HepG2 (cell line): ENCODE measurements at regions not wholly inside any gene's neighbourhood (a gene's known extent, or its start where the extent isn't known, plus 50 kb on each side); places are given as distances from the start of the nearest gene placed in this dataset.

Experiments used
- ATF7 ChIP-seq, 2 experiments: fragments of 450-650 bp in 1 of 2; sonication (generic) in 1 of 2; formaldehyde crosslinking in 1 of 2; IDR thresholded peaks; 2 replicates each; pipeline versions ENCODE4 v1.4.0 to v1.6.1; 2016 to 2020; ENCODE audit warnings: antibody characterized with exemption in 1 of 2, mild to moderate bottlenecking in 1 of 2, missing genetic modification reagents in 1 of 2
- ELF1 ChIP-seq: sonication (generic); formaldehyde crosslinking; IDR thresholded peaks from 2 replicates; pipeline ENCODE4 v1.4.0; 2020; ENCODE audit warnings: missing genetic modification reagents
- FOXO4 ChIP-seq: sonication (generic); formaldehyde crosslinking; conservative IDR thresholded peaks from 2 replicates; pipeline ENCODE4 v1.8.1; 2023; ENCODE audit warnings: missing genetic modification reagents
- GATAD1 ChIP-seq: IDR thresholded peaks from 2 replicates; pipeline ENCODE4 v1.6.1; 2016; ENCODE audit warnings: missing genetic modification reagents, missing compliant biosample characterization
- JUNB ChIP-seq: sonication (generic); formaldehyde crosslinking; IDR thresholded peaks from 2 replicates; pipeline ENCODE4 v1.8.0; 2022; ENCODE audit warnings: missing genetic modification reagents, mild to moderate bottlenecking, borderline replicate concordance
- MXI1 ChIP-seq: IDR thresholded peaks from 3 replicates; pipeline ENCODE4 v1.6.1; 2012; ENCODE audit warnings: low read depth, low read length, inconsistent platforms, borderline replicate concordance
- NFYB ChIP-seq: sonication (generic); formaldehyde crosslinking; IDR thresholded peaks from 2 replicates; pipeline ENCODE4 v1.4.0; 2020; ENCODE audit warnings: missing genetic modification reagents
- PAX8 ChIP-seq: sonication (generic); formaldehyde crosslinking; IDR thresholded peaks from 2 replicates; pipeline ENCODE4 v1.8.0; 2022; ENCODE audit warnings: mild to moderate bottlenecking, missing genetic modification reagents, borderline replicate concordance
- SNAPC4 ChIP-seq: sonication (generic); formaldehyde crosslinking; IDR thresholded peaks from 2 replicates; pipeline ENCODE4 v1.4.0; 2020; ENCODE audit warnings: mild to moderate bottlenecking, missing genetic modification reagents
- TCF12 ChIP-seq, 2 experiments: fragments of 450-650 bp in 1 of 2; sonication (generic) in 1 of 2; formaldehyde crosslinking in 1 of 2; IDR thresholded peaks; 2 replicates each; pipeline versions ENCODE4 v1.6.1 to v1.8.0; 2017 to 2022; ENCODE audit warnings: antibody characterized with exemption in 1 of 2, mild to moderate bottlenecking in 1 of 2, missing genetic modification reagents in 1 of 2, moderate library complexity in 1 of 2
- ZBED4 ChIP-seq: sonication (generic); formaldehyde crosslinking; IDR thresholded peaks from 2 replicates; pipeline ENCODE4 v1.4.0; 2020; ENCODE audit warnings: missing genetic modification reagents, borderline replicate concordance
- ZBTB2 ChIP-seq: sonication (generic); formaldehyde crosslinking; IDR thresholded peaks from 2 replicates; pipeline ENCODE4 v1.8.0; 2022; ENCODE audit warnings: low read depth, missing genetic modification reagents
- ZNF343 ChIP-seq: sonication (generic); formaldehyde crosslinking; IDR thresholded peaks from 2 replicates; pipeline ENCODE4 v1.4.0; 2020; ENCODE audit warnings: mild to moderate bottlenecking, missing genetic modification reagents
- ZNF776 ChIP-seq: sonication (generic); formaldehyde crosslinking; IDR thresholded peaks from 2 replicates; pipeline ENCODE4 v1.4.0; 2020; ENCODE audit warnings: mild to moderate bottlenecking, missing genetic modification reagents
- ZNF784 ChIP-seq: sonication (generic); formaldehyde crosslinking; IDR thresholded peaks from 2 replicates; pipeline ENCODE4 v1.5.1; 2020; ENCODE audit warnings: missing genetic modification reagents, mild to moderate bottlenecking, borderline replicate concordance

- no peak for TF ChIP-seq SNAPC4 (CRISPR knock-in tag)
- TF ChIP-seq JUNB (CRISPR knock-in tag) = no peak
- TF ChIP-seq ZBED4 (CRISPR knock-in tag) = no peak
- no peak for TF ChIP-seq FOXO4
- no peak for TF ChIP-seq TCF12 (IDR thresholded peaks at IDR 0.05)
- TF ChIP-seq TCF12 (CRISPR knock-in tag; IDR thresholded peaks at IDR 0.05) = no peak
- no peak for TF ChIP-seq MXI1
- TF ChIP-seq ZNF776 = no peak
- no peak for TF ChIP-seq ZNF343 (CRISPR knock-in tag)
- no peak for TF ChIP-seq ELF1 (CRISPR knock-in tag)
- no peak for TF ChIP-seq ZNF784 (CRISPR knock-in tag)
- 0 out of 2 replicates have a peak, but pooled peaks have one; percentile 13 for TF ChIP-seq GATAD1 (CRISPR knock-in tag)
- no peak for TF ChIP-seq ZBTB2
- no peak for TF ChIP-seq NFYB
- no peak for TF ChIP-seq PAX8 (CRISPR knock-in tag)
- no peak for TF ChIP-seq ATF7 (IDR thresholded peaks at IDR 0.05)
- TF ChIP-seq ATF7 (CRISPR knock-in tag; IDR thresholded peaks at IDR 0.05) = no peak
These were observed 86.0 kb downstream of the ALDH8A1 start (continued) for GRCh38 chr6:134863763-134864510.
